ENCODE measurements at regions not wholly inside any gene's neighbourhood (a gene's known extent, or its start where the extent isn't known, plus 50 kb on each side); places are given as distances from the start of the nearest gene placed in this dataset.
"Not testable (repeated sequence)": the region's sequence is repeated elsewhere in the genome, so short reads cannot be mapped to it uniquely, and the experiment has no call there.

DNA sequence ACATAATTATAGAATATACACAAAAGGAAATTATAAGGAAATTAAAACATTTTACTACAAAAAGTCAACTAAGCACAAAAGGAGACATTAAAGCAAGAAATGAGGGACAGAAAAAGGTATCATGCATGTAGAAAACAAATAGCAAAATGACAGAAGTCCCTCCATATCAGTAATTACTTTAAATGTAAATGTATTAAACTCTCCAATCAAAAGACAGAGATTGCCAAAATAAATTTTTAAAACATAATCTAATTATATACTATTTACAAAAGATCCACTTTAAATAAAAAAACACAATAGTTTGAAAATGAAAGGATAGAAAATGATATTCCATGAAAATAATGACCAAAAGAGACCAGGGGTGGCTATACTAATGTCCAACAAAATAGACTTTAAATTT is 123.7 kb downstream of the MEX3B start:
- no peak overlapping the region for H3K27ac ChIP-seq (ENCODE audit: low read length)
- H3K4me1 ChIP-seq (ENCODE audit: low read length): no peaks in the 10 kb centered on the region
- no peak overlapping the region for H3K4me3 ChIP-seq (ENCODE audit: low read length)
- H3K36me3 ChIP-seq (replicated peaks; ENCODE audit: insufficient read depth, low read length): no peaks in the 10 kb centered on the region
- no peak overlapping the region for H3K9ac ChIP-seq (ENCODE audit: low read length)
- DNase-seq: no peak
- H3F3A ChIP-seq (ENCODE audit: insufficient read depth, low read length): no peaks in the 10 kb centered on the region
- H3K79me2 ChIP-seq (ENCODE audit: low read length): no peaks in the 10 kb centered on the region
- H3K9me3 ChIP-seq (replicated peaks; ENCODE audit: insufficient read depth, low read length): no peaks in the 10 kb centered on the region
- no peaks in the 10 kb centered on the region for H3K27me3 ChIP-seq (replicated peaks; ENCODE audit: insufficient read depth, low read length)
- no peaks in the 10 kb centered on the region for H4K20me1 ChIP-seq (ENCODE audit: insufficient read depth, low read length)
- H3K4me2 ChIP-seq (ENCODE audit: low read depth, low read length): no peak overlapping the region
- no peak overlapping the region for H2AFZ ChIP-seq (ENCODE audit: low read length)
- no peaks in the 10 kb centered on the region for H3K9me2 ChIP-seq (replicated peaks; ENCODE audit: insufficient read depth, low read length)
- no peak for TF ChIP-seq EZH2phosphoT487 (IDR thresholded peaks at IDR 0.05; ENCODE audit: low read length)
- TF ChIP-seq, protein P1, sequence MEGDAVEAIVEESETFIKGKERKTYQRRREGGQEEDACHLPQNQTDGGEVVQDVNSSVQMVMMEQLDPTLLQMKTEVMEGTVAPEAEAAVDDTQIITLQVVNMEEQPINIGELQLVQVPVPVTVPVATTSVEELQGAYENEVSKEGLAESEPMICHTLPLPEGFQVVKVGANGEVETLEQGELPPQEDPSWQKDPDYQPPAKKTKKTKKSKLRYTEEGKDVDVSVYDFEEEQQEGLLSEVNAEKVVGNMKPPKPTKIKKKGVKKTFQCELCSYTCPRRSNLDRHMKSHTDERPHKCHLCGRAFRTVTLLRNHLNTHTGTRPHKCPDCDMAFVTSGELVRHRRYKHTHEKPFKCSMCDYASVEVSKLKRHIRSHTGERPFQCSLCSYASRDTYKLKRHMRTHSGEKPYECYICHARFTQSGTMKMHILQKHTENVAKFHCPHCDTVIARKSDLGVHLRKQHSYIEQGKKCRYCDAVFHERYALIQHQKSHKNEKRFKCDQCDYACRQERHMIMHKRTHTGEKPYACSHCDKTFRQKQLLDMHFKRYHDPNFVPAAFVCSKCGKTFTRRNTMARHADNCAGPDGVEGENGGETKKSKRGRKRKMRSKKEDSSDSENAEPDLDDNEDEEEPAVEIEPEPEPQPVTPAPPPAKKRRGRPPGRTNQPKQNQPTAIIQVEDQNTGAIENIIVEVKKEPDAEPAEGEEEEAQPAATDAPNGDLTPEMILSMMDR (IDR thresholded peaks at IDR 0.05; ENCODE audit: low read length): no peak
- no peak for TF ChIP-seq EZH2 (optimal IDR thresholded peaks at IDR 0.05; ENCODE audit: low read depth, low read length)

DNA sequence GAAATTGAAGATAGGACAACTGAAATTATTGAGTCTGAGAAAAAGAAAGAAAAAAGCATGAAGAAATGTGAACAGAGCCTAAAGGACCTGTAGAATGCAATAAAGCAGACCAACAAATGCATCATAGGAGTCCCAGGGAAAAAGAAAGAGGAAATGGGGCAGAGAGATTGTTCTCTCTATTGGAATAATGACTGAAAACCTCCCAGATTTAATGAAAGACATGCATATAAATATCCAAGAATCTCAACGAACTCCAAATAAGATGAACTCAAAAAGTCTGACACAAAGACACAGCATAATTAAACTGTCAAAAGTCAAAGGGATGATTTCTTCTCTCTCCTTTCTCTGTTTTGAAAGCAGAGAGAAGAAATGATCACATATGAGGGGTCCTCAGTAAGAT is 124.7 kb downstream of the MEX3B start:
- no peak overlapping the region for H3K9ac ChIP-seq (ENCODE audit: low read length)
- no peaks in the 10 kb centered on the region for H3K27me3 ChIP-seq (replicated peaks; ENCODE audit: insufficient read depth, low read length)
- H3K4me1 ChIP-seq (ENCODE audit: low read length): no peaks in the 10 kb centered on the region
- no peaks in the 10 kb centered on the region for H3K9me2 ChIP-seq (replicated peaks; ENCODE audit: insufficient read depth, low read length)
- H4K20me1 ChIP-seq (ENCODE audit: insufficient read depth, low read length): no peaks in the 10 kb centered on the region
- no peaks in the 10 kb centered on the region for H3K79me2 ChIP-seq (ENCODE audit: low read length)
- no peaks in the 10 kb centered on the region for H3K9me3 ChIP-seq (replicated peaks; ENCODE audit: insufficient read depth, low read length)
- H3K27ac ChIP-seq (ENCODE audit: low read length): no peak overlapping the region
- H2AFZ ChIP-seq (ENCODE audit: low read length): no peak overlapping the region
- no peak for DNase-seq
- no peak overlapping the region for H3K4me2 ChIP-seq (ENCODE audit: low read depth, low read length)
- H3K36me3 ChIP-seq (replicated peaks; ENCODE audit: insufficient read depth, low read length): no peaks in the 10 kb centered on the region
- no peak overlapping the region for H3K4me3 ChIP-seq (ENCODE audit: low read length)
- TF ChIP-seq EZH2phosphoT487 (IDR thresholded peaks at IDR 0.05; ENCODE audit: low read length) (no peak), EZH2 (optimal IDR thresholded peaks at IDR 0.05; ENCODE audit: low read depth, low read length) (no peak)
- TF ChIP-seq, protein P1 (IDR thresholded peaks at IDR 0.05; ENCODE audit: low read length): no peak
- H3F3A ChIP-seq (ENCODE audit: insufficient read depth, low read length): no peaks in the 10 kb centered on the region

DNA sequence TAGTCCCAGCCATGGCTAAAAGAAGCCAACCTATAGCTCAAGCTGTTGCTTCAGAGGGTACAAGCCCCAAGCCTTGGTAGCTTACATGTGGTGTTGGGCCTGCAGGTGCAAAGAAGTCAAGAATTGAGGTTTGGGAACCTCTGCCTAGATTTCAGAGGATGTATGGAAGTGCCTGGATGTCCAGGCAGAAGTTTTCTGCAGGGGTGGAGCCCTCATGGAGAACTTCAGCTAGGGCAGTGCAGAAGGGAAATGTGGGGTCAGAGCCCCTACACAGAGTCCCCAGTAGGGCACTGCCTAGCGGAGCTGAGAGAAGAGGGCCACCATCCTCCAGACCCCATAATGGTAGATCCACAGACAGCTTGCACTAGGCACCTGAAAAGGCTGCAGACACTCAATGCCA is 127.1 kb downstream of the MEX3B start:
- not testable (repeated sequence) for H3K9me3 ChIP-seq (replicated peaks; ENCODE audit: insufficient read depth, low read length); DNase-seq; H3K4me2 ChIP-seq (ENCODE audit: low read depth, low read length); H3K9me2 ChIP-seq (replicated peaks; ENCODE audit: insufficient read depth, low read length); H3F3A ChIP-seq (ENCODE audit: insufficient read depth, low read length); H3K9ac ChIP-seq (ENCODE audit: low read length); H3K4me3 ChIP-seq (ENCODE audit: low read length); H2AFZ ChIP-seq (ENCODE audit: low read length); H3K4me1 ChIP-seq (ENCODE audit: low read length); H3K36me3 ChIP-seq (replicated peaks; ENCODE audit: insufficient read depth, low read length); H4K20me1 ChIP-seq (ENCODE audit: insufficient read depth, low read length); H3K27me3 ChIP-seq (replicated peaks; ENCODE audit: insufficient read depth, low read length); H3K79me2 ChIP-seq (ENCODE audit: low read length); H3K27ac ChIP-seq (ENCODE audit: low read length)

DNA sequence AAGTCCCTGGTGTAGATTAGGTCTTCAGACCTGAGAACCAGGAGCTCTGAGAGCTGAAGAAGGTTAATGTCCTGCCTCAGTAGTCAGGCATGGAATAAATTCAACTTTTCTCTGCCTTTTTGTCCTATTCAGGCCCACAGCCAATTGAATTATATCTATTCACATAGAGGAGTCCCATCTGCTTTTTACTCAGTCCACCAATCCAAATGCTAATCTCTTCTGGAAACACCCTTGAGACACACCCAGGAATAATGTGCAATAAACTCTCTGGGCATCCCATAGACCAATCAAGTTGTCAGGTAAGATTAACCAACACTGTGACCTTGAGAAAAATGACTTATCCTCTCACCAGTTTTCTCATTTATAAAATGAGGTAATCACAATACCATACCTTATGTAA is 129.4 kb downstream of the MEX3B start:
- Histone ChIP-seq H3K9ac (ENCODE audit: low read length) (no peak overlapping the region), H3K79me2 (ENCODE audit: low read length) (no peaks in the 10 kb centered on the region), H3K27me3 (replicated peaks; ENCODE audit: insufficient read depth, low read length) (no peaks in the 10 kb centered on the region), H4K20me1 (ENCODE audit: insufficient read depth, low read length) (no peaks in the 10 kb centered on the region), H2AFZ (ENCODE audit: low read length) (no peak overlapping the region), H3K9me3 (replicated peaks; ENCODE audit: insufficient read depth, low read length) (no peaks in the 10 kb centered on the region), H3K36me3 (replicated peaks; ENCODE audit: insufficient read depth, low read length) (no peaks in the 10 kb centered on the region), H3K4me1 (ENCODE audit: low read length) (no peaks in the 10 kb centered on the region), H3K27ac (ENCODE audit: low read length) (no peak overlapping the region), H3F3A (ENCODE audit: insufficient read depth, low read length) (no peaks in the 10 kb centered on the region), H3K4me2 (ENCODE audit: low read depth, low read length) (no peak overlapping the region), H3K4me3 (ENCODE audit: low read length) (no peak overlapping the region), H3K9me2 (replicated peaks; ENCODE audit: insufficient read depth, low read length) (no peaks in the 10 kb centered on the region)
- DNase-seq: no peak
- TF ChIP-seq EZH2 (optimal IDR thresholded peaks at IDR 0.05; ENCODE audit: low read depth, low read length) (no peak), EZH2phosphoT487 (IDR thresholded peaks at IDR 0.05; ENCODE audit: low read length) (no peak)
- TF ChIP-seq, protein P1 (IDR thresholded peaks at IDR 0.05; ENCODE audit: low read length): no peak

All from MM.1S (cell line).